ENCODE measurements at regions not wholly inside any gene's neighbourhood (a gene's known extent, or its start where the extent isn't known, plus 50 kb on each side); places are given as distances from the start of the nearest gene placed in this dataset.

- no peak for TF ChIP-seq CTCF (conservative IDR thresholded peaks at IDR 0.05; ENCODE audit: low read length)
- no peak for TF ChIP-seq EZH2phosphoT487 (IDR thresholded peaks at IDR 0.05; ENCODE audit: borderline replicate concordance)
Observed at GRCh38 chr1:193553564-193553963, 367.2 kb upstream of the B3GALT2 start.

Measured in Loucy (cell line).